Esophagus squamous epithelium (tissue), 4 donors: ENCODE measurements at regions not wholly inside any gene's neighbourhood (a gene's known extent, or its start where the extent isn't known, plus 50 kb on each side); places are given as distances from the start of the nearest gene placed in this dataset.

Source experiments
- POLR2A ChIP-seq, 4 donors: fragments of 450-650 bp; IDR thresholded peaks; one replicate each; pipeline ENCODE4 v1.6.1; 2017; ENCODE audit warnings: antibody characterized with exemption in 4 of 4, mild to moderate bottlenecking in 4 of 4, moderate library complexity in 3 of 4
- TF ChIP-seq, protein P1 (sequence below), 6 experiments: fragments of 450-650 bp in 4 of 6; fragments of 200-600 bp in 2 of 6; sonication (generic) in 2 of 6; IDR thresholded peaks; one replicate each; pipeline ENCODE4 v1.5.1; 2016 to 2019; ENCODE audit warnings: antibody characterized with exemption in 6 of 6, mild to moderate bottlenecking in 4 of 6, moderate library complexity in 4 of 6

DNA sequence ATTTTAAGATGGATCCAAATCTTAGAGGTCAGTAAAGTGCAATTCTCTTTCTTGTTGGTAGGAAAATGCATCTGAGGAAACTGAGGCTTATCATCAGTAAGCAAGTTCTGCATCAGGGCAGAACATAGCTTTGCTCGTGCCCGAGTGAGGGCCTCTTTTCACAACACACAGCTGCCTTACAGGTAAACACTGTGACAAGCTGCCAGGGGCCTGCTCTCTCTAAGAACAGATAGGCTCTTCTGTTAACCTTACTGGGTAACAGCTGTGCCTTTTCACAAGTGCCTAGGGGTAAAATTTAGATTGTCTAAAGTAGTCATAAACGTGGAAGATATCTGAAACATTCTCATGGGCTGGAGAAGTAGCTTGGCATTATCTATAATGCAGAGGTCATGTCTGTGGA, 118.1 kb downstream of the C3orf38 start:
- TF ChIP-seq, protein P1, sequence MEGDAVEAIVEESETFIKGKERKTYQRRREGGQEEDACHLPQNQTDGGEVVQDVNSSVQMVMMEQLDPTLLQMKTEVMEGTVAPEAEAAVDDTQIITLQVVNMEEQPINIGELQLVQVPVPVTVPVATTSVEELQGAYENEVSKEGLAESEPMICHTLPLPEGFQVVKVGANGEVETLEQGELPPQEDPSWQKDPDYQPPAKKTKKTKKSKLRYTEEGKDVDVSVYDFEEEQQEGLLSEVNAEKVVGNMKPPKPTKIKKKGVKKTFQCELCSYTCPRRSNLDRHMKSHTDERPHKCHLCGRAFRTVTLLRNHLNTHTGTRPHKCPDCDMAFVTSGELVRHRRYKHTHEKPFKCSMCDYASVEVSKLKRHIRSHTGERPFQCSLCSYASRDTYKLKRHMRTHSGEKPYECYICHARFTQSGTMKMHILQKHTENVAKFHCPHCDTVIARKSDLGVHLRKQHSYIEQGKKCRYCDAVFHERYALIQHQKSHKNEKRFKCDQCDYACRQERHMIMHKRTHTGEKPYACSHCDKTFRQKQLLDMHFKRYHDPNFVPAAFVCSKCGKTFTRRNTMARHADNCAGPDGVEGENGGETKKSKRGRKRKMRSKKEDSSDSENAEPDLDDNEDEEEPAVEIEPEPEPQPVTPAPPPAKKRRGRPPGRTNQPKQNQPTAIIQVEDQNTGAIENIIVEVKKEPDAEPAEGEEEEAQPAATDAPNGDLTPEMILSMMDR (IDR thresholded peaks at IDR 0.05), result no peak
- TF ChIP-seq POLR2A (IDR thresholded peaks at IDR 0.05), result no peak
